ENCODE measurements at regions not wholly inside any gene's neighbourhood (a gene's known extent, or its start where the extent isn't known, plus 50 kb on each side); places are given as distances from the start of the nearest gene placed in this dataset.

GRCh38 chr3:118262800-118263402, 771.7 kb downstream of the IGSF11 start:
- in situ Hi-C loops (cut with MboI; ENCODE audit: low sequenced_read_pairs): no loop called here

- in situ Hi-C loops (cut with MboI; ENCODE audit: low sequenced_read_pairs): no loop called here
Measured at GRCh38 chr3:118267588-118267987, 767.1 kb downstream of the IGSF11 start.

DNA sequence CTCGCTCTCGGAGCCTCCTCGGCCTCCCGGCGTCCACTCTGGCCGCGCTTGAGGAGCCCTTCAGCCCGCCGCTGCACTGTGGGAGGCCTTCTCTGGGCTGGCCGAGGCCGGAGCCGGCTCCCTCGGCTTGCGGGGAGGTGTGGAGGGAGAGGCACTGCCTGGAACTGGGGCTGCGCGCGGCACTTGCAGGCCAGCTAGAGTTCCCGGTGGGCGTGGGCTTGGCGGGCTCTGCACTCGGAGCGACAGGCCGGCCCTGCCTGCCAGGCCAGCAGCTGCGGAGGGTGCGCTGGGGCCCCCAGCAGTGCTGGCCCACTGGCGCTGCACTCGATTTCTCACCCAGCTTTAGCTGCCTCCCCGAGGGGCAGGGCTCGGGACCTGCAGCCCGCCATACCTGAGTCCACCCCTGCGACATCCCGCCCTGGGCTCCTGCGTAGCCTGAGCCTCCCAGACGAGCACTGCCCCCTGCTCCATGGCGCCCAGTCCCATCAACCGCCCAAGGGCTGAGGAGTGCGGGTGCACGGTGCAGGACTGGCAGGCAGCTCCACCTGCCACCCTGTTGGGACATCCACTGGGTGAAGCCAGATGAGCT, 765.0 kb downstream of the IGSF11 start:
- in situ Hi-C loops (cut with MboI; ENCODE audit: low sequenced_read_pairs): no loop called here

DNA sequence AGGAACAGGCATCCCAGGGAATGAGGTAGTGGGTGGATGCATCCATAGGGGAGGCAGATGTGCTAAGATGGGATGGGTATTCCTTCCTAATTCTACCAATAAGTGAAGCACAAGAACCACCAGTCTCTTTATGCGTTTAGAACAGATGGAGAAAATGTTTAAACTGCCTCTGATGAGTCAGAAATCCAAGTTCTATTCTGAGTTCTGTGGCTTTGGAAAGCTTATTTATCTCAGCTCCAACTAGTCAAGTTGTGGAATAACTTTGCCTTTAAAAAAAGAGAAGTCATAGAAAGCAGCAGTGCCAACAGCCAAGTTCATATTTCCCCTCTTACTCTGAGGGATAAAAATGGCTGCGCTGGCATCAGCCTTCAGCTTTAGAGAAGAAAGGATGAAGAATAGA, 761.7 kb downstream of the IGSF11 start:
- in situ Hi-C loops (cut with MboI; ENCODE audit: low sequenced_read_pairs): no loop called here

DNA sequence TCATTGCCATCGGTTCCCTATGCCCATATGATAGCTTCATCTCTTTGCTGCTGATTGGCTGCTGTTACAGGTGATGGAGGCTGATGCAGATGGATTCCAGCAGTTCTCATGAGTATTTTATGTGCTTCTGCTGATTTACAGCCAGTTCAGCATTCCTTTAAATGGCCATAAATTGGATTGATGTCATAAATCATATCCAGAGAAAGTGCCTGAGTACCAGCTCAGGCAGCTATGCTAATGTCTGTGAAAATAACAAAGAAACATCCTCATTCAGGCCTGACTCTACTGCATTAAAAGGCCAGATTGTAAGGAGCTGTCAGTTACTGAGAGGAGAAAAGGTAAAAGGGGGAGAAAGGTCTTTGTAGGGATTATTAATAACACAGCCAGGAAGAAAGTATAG, 756.8 kb downstream of the IGSF11 start:
- in situ Hi-C loops (cut with MboI; ENCODE audit: low sequenced_read_pairs): no loop called here

DNA sequence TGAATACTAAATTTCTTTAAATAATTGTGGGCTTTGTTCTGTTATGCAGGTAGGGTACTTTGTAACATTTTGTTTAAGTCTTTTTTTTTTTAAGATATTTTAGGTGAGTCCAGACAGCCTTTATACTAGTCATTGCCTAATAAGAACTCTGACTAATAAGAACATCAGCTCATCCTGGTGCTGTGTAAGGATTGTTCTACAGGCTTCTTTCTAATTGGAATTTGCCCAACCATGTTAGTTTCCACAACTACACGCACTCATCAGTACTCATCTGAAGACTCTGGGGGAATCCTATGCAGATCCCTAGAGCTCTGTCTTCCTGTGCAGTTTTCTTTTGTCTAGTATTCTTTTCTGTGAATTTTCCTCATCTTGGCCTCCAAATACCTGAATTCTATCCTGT, 741.8 kb downstream of the IGSF11 start:
- in situ Hi-C loops (cut with MboI; ENCODE audit: low sequenced_read_pairs): no loop called here

DNA sequence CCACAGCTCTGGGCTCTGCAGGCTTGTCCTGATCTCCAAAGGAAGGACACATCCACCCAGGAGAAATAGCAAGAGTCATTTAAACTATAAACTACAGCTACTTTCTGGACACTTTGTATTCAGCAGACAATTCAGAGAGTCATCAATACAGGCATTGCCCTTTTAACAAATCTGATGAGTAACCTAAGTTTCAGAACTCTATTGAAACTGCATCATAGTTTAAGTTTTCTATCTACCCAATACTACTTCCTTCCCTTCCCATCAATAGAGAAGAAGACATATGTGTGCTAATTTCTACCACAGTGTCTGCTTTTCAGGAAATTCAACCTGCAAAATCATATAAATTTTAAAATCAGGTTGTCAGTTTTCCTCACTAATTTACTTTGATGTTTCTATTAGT, 736.5 kb downstream of the IGSF11 start:
- in situ Hi-C loops (cut with MboI; ENCODE audit: low sequenced_read_pairs): no loop called here

GRCh38 chr3:118304557-118304956, 730.1 kb downstream of the IGSF11 start:
- in situ Hi-C loops (cut with MboI; ENCODE audit: low sequenced_read_pairs): no loop called here

DNA sequence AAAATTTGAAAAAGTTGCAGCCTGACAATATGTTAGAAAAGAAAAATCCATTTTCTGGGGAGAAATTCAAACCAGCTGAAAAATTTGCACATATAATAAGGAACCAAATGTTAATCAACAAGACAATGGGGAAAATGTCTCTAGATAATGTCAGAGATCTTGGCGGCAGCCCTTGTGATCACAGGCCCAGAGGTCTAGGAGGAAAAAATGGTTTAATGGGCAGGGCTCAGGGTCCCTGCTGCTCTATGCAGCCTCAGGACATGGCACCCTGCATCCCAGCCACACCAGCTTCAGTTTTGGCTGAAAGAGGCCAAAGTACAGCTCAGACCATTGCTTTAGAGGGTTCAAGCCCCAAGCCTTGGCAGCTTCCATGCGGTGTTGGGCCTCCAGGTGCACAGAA, 701.9 kb downstream of the IGSF11 start:
- in situ Hi-C loops (cut with MboI; ENCODE audit: low sequenced_read_pairs): no loop called here

GRCh38 chr3:118337649-118338048, 697.0 kb downstream of the IGSF11 start:
- in situ Hi-C loops (cut with MboI; ENCODE audit: low sequenced_read_pairs): no loop called here

GRCh38 chr3:118347396-118348168, 687.1 kb downstream of the IGSF11 start:
- in situ Hi-C loops (cut with MboI; ENCODE audit: low sequenced_read_pairs): no loop called here

DNA sequence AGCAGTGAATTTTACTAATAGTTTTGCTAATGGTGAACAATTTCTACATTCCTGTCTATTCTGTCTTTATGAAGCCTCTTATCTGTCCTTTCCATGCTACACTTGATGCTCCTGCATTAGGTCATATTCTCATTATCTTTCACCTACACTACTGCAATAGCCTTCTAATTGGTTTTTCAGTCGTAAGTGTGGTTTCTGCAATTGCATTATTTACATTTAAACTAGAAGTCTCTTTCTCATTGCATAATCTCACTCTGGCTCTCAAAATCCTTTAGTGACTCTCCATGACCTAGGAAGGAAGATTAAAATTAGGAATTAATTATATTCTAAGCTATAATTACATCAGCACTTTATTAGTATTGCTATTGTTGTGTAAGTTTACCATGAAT, 686.5 kb downstream of the IGSF11 start:
- in situ Hi-C loops (cut with MboI; ENCODE audit: low sequenced_read_pairs): no loop called here

- in situ Hi-C loops (cut with MboI; ENCODE audit: low sequenced_read_pairs): no loop called here
Measured at GRCh38 chr3:118354556-118354955, 680.1 kb downstream of the IGSF11 start.

- in situ Hi-C loops (cut with MboI; ENCODE audit: low sequenced_read_pairs): no loop called here
Measured at GRCh38 chr3:118369892-118370491, 664.7 kb downstream of the IGSF11 start.

- in situ Hi-C loops (cut with MboI; ENCODE audit: low sequenced_read_pairs): no loop called here
Measured at GRCh38 chr3:118380576-118380975, 654.1 kb downstream of the IGSF11 start.

GRCh38 chr3:118396491-118396890, 638.2 kb downstream of the IGSF11 start:
- in situ Hi-C loops (cut with MboI; ENCODE audit: low sequenced_read_pairs): no loop called here

DNA sequence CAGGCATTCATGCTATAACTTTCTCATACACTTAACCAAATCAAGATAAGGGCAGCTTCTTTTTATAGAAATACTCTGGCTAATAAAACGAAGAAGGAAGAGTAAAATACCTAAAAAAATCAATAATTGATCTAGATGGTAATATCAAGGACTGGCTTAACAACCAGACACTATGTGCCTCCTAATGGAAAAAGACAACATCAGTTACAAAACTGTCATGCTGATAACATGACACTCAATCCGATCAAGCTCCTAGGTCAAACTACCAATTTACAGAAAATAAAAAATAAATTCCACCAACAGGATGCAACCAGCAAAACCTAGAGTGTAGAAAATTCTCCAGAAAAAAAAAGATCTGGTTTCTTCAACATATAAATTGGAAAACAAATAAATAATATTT, 634.6 kb downstream of the IGSF11 start:
- in situ Hi-C loops (cut with MboI; ENCODE audit: low sequenced_read_pairs): no loop called here

DNA sequence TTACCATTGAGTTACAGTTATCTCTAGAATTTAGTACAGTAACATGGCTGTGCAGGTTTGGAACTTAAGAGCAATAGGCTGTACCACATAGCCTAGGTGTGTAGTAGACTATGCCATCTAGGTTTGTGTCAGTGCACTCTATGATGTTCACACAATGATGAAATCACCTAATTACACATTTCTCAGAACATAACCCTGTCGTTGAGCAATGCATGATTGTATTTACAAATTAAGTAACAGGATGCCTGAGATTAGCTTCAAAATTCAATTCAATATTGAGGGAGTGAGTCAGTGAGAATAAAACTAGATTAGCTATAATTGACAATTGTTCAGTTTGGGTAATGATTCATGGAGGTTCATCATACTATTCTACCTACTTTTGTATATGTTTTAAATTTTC, 633.8 kb downstream of the IGSF11 start:
- in situ Hi-C loops (cut with MboI; ENCODE audit: low sequenced_read_pairs): no loop called here

GRCh38 chr3:118401887-118402286, 632.8 kb downstream of the IGSF11 start:
- in situ Hi-C loops (cut with MboI; ENCODE audit: low sequenced_read_pairs): no loop called here

DNA sequence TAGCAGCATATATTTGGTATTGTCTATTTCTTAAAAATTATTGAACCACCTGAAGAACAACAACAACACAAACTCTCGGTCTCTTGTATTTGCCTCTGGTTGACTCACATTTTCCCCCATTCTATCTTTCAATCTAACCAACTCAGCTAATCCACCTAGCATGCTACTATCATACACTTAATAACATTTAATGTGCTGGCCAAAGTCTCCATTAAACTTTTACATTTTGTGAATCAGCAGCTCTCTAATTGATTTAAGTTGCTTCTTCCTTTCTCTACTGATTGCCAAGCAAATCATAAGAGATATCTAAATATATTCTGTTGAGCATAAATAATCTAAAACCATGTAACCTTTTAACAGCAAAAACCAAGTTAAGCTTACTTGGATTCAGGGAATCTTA, 631.7 kb downstream of the IGSF11 start:
- in situ Hi-C loops (cut with MboI; ENCODE audit: low sequenced_read_pairs): no loop called here

- in situ Hi-C loops (cut with MboI; ENCODE audit: low sequenced_read_pairs): no loop called here
Measured at GRCh38 chr3:118406562-118406961, 628.1 kb downstream of the IGSF11 start.

GRCh38 chr3:118408431-118408830, 626.2 kb downstream of the IGSF11 start:
- in situ Hi-C loops (cut with MboI; ENCODE audit: low sequenced_read_pairs): no loop called here
